ENCODE measurements at regions not wholly inside any gene's neighbourhood (a gene's known extent, or its start where the extent isn't known, plus 50 kb on each side); places are given as distances from the start of the nearest gene placed in this dataset.

DNA sequence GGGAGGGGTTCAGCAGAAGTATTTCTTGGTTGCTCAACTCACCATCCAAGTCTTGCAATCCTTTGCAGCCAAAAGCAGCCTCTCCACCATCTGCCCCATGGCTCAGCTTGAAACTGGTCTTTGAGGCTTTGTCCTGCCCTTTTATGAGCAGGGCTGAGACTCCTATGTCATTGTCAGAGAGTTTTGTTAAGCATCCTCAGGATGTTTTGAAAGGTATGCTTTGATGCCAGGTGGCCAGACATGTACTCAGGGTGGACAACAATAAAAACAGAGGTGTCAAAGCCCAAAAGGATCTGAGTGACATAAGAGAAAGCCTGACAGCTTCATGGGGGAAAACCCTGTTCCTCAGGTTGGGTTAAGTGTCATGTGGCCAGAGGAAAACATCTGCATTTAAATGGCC, 310.5 kb downstream of the PRDM2 start:
- TF ChIP-seq, protein P1, sequence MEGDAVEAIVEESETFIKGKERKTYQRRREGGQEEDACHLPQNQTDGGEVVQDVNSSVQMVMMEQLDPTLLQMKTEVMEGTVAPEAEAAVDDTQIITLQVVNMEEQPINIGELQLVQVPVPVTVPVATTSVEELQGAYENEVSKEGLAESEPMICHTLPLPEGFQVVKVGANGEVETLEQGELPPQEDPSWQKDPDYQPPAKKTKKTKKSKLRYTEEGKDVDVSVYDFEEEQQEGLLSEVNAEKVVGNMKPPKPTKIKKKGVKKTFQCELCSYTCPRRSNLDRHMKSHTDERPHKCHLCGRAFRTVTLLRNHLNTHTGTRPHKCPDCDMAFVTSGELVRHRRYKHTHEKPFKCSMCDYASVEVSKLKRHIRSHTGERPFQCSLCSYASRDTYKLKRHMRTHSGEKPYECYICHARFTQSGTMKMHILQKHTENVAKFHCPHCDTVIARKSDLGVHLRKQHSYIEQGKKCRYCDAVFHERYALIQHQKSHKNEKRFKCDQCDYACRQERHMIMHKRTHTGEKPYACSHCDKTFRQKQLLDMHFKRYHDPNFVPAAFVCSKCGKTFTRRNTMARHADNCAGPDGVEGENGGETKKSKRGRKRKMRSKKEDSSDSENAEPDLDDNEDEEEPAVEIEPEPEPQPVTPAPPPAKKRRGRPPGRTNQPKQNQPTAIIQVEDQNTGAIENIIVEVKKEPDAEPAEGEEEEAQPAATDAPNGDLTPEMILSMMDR (IDR thresholded peaks at IDR 0.05; ENCODE audit: low read depth, low read length, poor library complexity, severe bottlenecking) = no peak
- no peak for TF ChIP-seq EZH2phosphoT487 (IDR thresholded peaks at IDR 0.05; ENCODE audit: borderline replicate concordance, low read length)

Data from DOHH2 (cell line).